Neuronal stem cell (in vitro differentiated cells): ENCODE measurements at regions not wholly inside any gene's neighbourhood (a gene's known extent, or its start where the extent isn't known, plus 50 kb on each side); places are given as distances from the start of the nearest gene placed in this dataset.

ENCODE experiments used
- DNase-seq: peaks from one replicate; pipeline ENCODE4 v3.0.0-alpha.2; 2013; ENCODE audit warnings: low spot score
- H2AFZ ChIP-seq: one replicate; pipeline ENCODE4 v1.6.1; 2013; ENCODE audit warnings: mild to moderate bottlenecking, low read length, inconsistent platforms
- H2AK5ac ChIP-seq: 2 replicates; pipeline ENCODE4 v1.6.1; 2013; ENCODE audit warnings: low read depth, mild to moderate bottlenecking, inconsistent platforms, low read length, moderate library complexity, mixed read lengths
- H2BK120ac ChIP-seq: 2 replicates; pipeline ENCODE4 v1.6.1; 2013; ENCODE audit warnings: low read depth, mild to moderate bottlenecking, inconsistent platforms, low read length, moderate library complexity, mixed read lengths
- H2BK12ac ChIP-seq: one replicate; pipeline ENCODE4 v1.6.1; 2013; ENCODE audit warnings: low read length, inconsistent platforms
- H2BK15ac ChIP-seq: 2 replicates; pipeline ENCODE4 v1.6.1; 2013; ENCODE audit warnings: mild to moderate bottlenecking, low read length, inconsistent platforms, mixed read lengths
- H2BK5ac ChIP-seq: one replicate; pipeline ENCODE4 v1.6.1; 2013; ENCODE audit warnings: inconsistent platforms, mild to moderate bottlenecking, low read length, moderate library complexity
- H3K14ac ChIP-seq: one replicate; pipeline ENCODE4 v1.6.1; 2013; ENCODE audit warnings: low read length, inconsistent platforms
- H3K18ac ChIP-seq: 2 replicates; pipeline ENCODE4 v1.6.1; 2013; ENCODE audit warnings: low read length, inconsistent platforms
- H3K23ac ChIP-seq: 2 replicates; pipeline ENCODE4 v1.6.1; 2013; ENCODE audit warnings: low read depth, mild to moderate bottlenecking, mixed read lengths, low read length, inconsistent platforms; ENCODE audit not compliant: poor library complexity
- H3K27ac ChIP-seq: replicated peaks from 3 replicates; pipeline ENCODE4 v1.5.1; 2013; ENCODE audit warnings: low read length, inconsistent platforms
- H3K27me3 ChIP-seq, 3 experiments: 2 replicates each; pipeline ENCODE4 v1.6.1; 2013; ENCODE audit warnings: low read length in 3 of 3, mild to moderate bottlenecking in 2 of 3, inconsistent platforms in 1 of 3, low read depth in 1 of 3, mixed read lengths in 1 of 3, moderate library complexity in 1 of 3; ENCODE audit not compliant: control insufficient read depth in 3 of 3, insufficient read depth in 3 of 3
- H3K36me3 ChIP-seq, 2 donors: replicated peaks in 1 of 2; 2 replicates each; pipeline ENCODE4 v1.6.1; 2013; ENCODE audit warnings: low read length in 2 of 2; ENCODE audit not compliant: control insufficient read depth in 2 of 2, insufficient read depth in 2 of 2
- H3K4ac ChIP-seq: 2 replicates; pipeline ENCODE4 v1.6.1; 2013; ENCODE audit warnings: inconsistent platforms, mild to moderate bottlenecking, low read length, moderate library complexity
- H3K4me1 ChIP-seq, 2 donors: 1 replicate in 1 of 2; 2 replicates in 1 of 2; pipeline ENCODE4 v1.6.1; 2013; ENCODE audit warnings: low read length in 2 of 2, low read depth in 1 of 2; ENCODE audit not compliant: control insufficient read depth in 2 of 2, insufficient read depth in 1 of 2
- H3K4me2 ChIP-seq: one replicate; pipeline ENCODE4 v1.6.1; 2013; ENCODE audit warnings: mild to moderate bottlenecking, low read length, inconsistent platforms; ENCODE audit not compliant: insufficient read depth, poor library complexity, severe bottlenecking
- H3K4me3 ChIP-seq, 2 donors: 2 replicates each; pipeline ENCODE4 v1.5.1; 2013; ENCODE audit warnings: low read length in 2 of 2, mild to moderate bottlenecking in 2 of 2, inconsistent platforms in 1 of 2, moderate library complexity in 1 of 2
- H3K79me1 ChIP-seq: one replicate; pipeline ENCODE4 v1.6.1; 2013; ENCODE audit warnings: low read depth, mild to moderate bottlenecking, inconsistent platforms, low read length, moderate library complexity
- H3K9ac ChIP-seq: one replicate; pipeline ENCODE4 v1.6.1; 2013; ENCODE audit warnings: mild to moderate bottlenecking, low read depth, low read length, inconsistent platforms; ENCODE audit not compliant: poor library complexity
- H3K9me3 ChIP-seq, 2 donors: replicated peaks in 1 of 2; 2 replicates each; pipeline versions ENCODE3 to v1.6.1; 2013; ENCODE audit warnings: low read length in 2 of 2, mild to moderate bottlenecking in 2 of 2, inconsistent platforms in 1 of 2, low read depth in 1 of 2, mixed read lengths in 1 of 2, moderate library complexity in 1 of 2; ENCODE audit not compliant: control insufficient read depth in 2 of 2, insufficient read depth in 1 of 2
- H4K8ac ChIP-seq: one replicate; pipeline ENCODE4 v1.6.1; 2013; ENCODE audit warnings: low read depth, mild to moderate bottlenecking, inconsistent platforms, low read length, moderate library complexity
- H4K91ac ChIP-seq: one replicate; pipeline ENCODE4 v1.6.1; 2013; ENCODE audit warnings: low read length, low read depth, mild to moderate bottlenecking, inconsistent platforms; ENCODE audit not compliant: poor library complexity
- WGBS, 2 donors: extraction: QIAGEN DNeasy Blood & Tissue Kit; methylation state at CpG; one replicate each; pipeline ENCODE4 v1.1.7; 2013; ENCODE audit warnings: missing lambda C conversion rate in 2 of 2, mixed read lengths in 1 of 2; ENCODE audit not compliant: insufficient read length in 2 of 2, insufficient replicate concordance in 1 of 2; ENCODE audit errors: extremely low coverage in 2 of 2; 5-methylcytosine and 5-hydroxymethylcytosine counted together

DNA sequence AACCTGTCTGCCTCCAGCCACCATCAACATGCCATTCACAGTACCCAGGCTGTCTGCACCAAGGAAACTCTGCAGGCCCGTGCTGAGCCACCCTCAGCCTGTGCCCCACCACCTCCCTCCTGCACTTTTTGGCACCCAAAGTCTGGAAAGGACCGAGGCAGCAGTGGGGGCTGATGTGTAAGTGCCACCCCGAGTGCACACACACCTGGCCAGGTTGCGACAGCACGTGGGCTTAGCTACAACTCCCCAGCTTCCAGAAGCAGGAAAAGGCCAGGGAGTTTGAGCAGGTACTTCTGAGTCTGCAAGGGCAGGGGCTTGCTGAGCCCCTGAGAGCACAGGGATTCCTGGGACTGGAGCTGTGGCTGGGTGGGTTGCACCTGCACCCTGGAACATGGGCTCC is 303.3 kb upstream of the OPRM1 start:
- H3K36me3 ChIP-seq: no peaks in the 10 kb centered on the region
- no peak overlapping the region for H2AK5ac ChIP-seq
- H3K4me1 ChIP-seq: no peaks in the 10 kb centered on the region
- H3K9me3 ChIP-seq: no peaks in the 10 kb centered on the region
- no peak overlapping the region for H2BK12ac ChIP-seq
- peak overlapping the region; percentile 63 for H3K14ac ChIP-seq
- H2BK5ac ChIP-seq: no peak overlapping the region
- H2AFZ ChIP-seq: no peak overlapping the region
- no peak overlapping the region for H2BK15ac ChIP-seq
- no peak overlapping the region for H2BK120ac ChIP-seq
- no peak overlapping the region for H3K4ac ChIP-seq
- no peak overlapping the region for H3K23ac ChIP-seq
- H3K79me1 ChIP-seq: no peaks in the 10 kb centered on the region
- H4K8ac ChIP-seq: no peak overlapping the region
- H4K91ac ChIP-seq: no peak overlapping the region
- no peak overlapping the region for H3K9ac ChIP-seq
- no CpG with 5 or more reads among the region's 5 CpGs for WGBS, 2 donors
- no peak for DNase-seq
- H3K4me2 ChIP-seq: no peak overlapping the region
- no peak overlapping the region for H3K27ac ChIP-seq
- H3K18ac ChIP-seq: peak overlapping the region; percentile 44
- H3K27me3 ChIP-seq: no peaks in the 10 kb centered on the region
- no peak overlapping the region for H3K4me3 ChIP-seq

DNA sequence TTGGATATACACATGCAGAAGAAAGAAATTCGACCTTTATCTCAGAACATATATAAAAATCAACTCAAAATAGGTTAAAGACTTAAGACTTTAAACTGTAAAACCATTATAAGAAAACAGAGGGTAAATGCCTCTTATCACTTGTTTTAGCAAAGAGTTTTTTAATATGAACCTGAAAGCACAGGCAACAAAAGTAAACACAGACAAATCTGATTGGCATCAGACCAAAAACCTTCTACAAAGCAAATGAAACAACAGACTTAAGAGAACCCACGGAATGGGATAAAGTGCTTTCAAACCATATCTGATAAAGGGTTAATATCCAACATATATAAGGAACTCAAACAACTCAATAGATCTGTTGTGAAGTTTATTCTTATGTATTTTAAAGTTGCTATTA is 309.9 kb upstream of the OPRM1 start:
- Histone ChIP-seq H3K9me3 (no peaks in the 10 kb centered on the region), H2AFZ (no peak overlapping the region), H2BK5ac (no peak overlapping the region), H2BK15ac (no peak overlapping the region), H4K91ac (no peak overlapping the region), H3K4me2 (no peak overlapping the region), H3K36me3 (no peaks in the 10 kb centered on the region), H3K18ac (no peak overlapping the region), H3K14ac (no peak overlapping the region), H3K27me3 (no peaks in the 10 kb centered on the region), H3K9ac (no peak overlapping the region), H3K27ac (no peak overlapping the region), H2BK120ac (no peak overlapping the region), H3K4ac (no peak overlapping the region), H3K79me1 (no peaks in the 10 kb centered on the region), H2AK5ac (no peak overlapping the region), H2BK12ac (no peak overlapping the region), H4K8ac (no peak overlapping the region), H3K23ac (no peak overlapping the region), H3K4me1 (peaks cover 0 to 3% of the 10 kb centered on the region in 2 donors), H3K4me3 (no peak overlapping the region)
- no peak for DNase-seq
- no CpG with 5 or more reads among the region's 2 CpGs for WGBS, 2 donors

DNA sequence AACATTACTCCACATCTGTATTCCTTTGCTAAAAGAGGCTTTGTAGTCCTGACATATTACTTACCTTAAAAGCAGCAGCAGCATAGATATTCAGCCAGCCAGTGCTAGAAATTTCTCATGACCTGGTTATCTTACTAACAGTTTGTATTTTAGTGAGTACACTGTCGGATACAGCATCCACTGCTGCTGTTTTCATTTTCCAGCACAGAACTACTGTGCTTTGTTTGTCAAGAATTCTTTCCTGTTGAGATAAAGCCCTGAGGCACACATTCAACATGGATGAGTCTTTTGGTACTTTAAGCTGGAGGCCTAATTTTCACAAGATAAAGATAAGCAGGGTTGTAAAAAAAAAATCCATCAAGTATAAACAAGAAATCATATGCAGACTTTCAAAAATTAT is 311.2 kb upstream of the OPRM1 start:
- H3K36me3 ChIP-seq: no peaks in the 10 kb centered on the region
- H2AFZ ChIP-seq: no peak overlapping the region
- H3K27ac ChIP-seq: no peak overlapping the region
- H2BK120ac ChIP-seq: no peak overlapping the region
- no peak overlapping the region for H3K4ac ChIP-seq
- no peak overlapping the region for H3K14ac ChIP-seq
- no peak overlapping the region for H2BK15ac ChIP-seq
- no peaks in the 10 kb centered on the region for H3K9me3 ChIP-seq
- H3K27me3 ChIP-seq: no peaks in the 10 kb centered on the region
- peaks cover 0 to 3% of the 10 kb centered on the region in 2 donors for H3K4me1 ChIP-seq
- no peak overlapping the region for H2BK5ac ChIP-seq
- H3K4me3 ChIP-seq: no peak overlapping the region
- H3K23ac ChIP-seq: no peak overlapping the region
- H2BK12ac ChIP-seq: no peak overlapping the region
- no peak overlapping the region for H3K9ac ChIP-seq
- no peak overlapping the region for H4K8ac ChIP-seq
- no CpG with 5 or more reads among the region's 1 CpG for WGBS, 2 donors
- H3K4me2 ChIP-seq: no peak overlapping the region
- H3K79me1 ChIP-seq: no peaks in the 10 kb centered on the region
- H4K91ac ChIP-seq: no peak overlapping the region
- no peak overlapping the region for H2AK5ac ChIP-seq
- DNase-seq: no peak
- no peak overlapping the region for H3K18ac ChIP-seq

DNA sequence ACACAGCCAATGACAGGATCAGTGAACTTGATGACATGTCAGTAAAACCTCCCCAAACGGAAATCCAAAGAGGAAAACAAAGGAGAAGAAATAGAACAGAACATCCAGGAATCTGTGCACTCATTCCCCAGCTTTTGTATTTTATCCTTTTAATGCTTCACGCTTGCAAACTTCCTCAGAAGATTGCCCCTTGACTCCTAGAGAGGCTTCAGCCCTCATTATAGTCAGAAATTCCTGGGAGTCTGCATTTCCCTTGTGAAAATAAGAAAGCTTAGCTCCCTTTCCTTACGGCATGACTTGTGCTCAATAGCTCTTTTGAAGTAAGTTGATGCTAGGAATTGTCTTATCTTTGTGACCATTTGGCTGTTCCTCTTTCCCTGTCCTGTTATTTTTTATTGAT is 313.6 kb upstream of the OPRM1 start:
- WGBS, 2 donors: no CpG with 5 or more reads among the region's 3 CpGs

More for the DNA sequence above, 313.6 kb upstream of the OPRM1 start:
- Histone ChIP-seq H3K9ac (no peak overlapping the region), H2AFZ (peak overlapping the region; percentile 70), H4K8ac (no peak overlapping the region), H2BK5ac (no peak overlapping the region), H3K4me3 (no peak overlapping the region), H3K23ac (no peak overlapping the region), H3K27me3 (no peaks in the 10 kb centered on the region), H2BK12ac (no peak overlapping the region), H3K18ac (no peak overlapping the region), H2AK5ac (no peak overlapping the region), H2BK15ac (no peak overlapping the region), H2BK120ac (no peak overlapping the region), H3K14ac (no peak overlapping the region), H3K4me1 (peaks cover 0 to 3% of the 10 kb centered on the region in 2 donors), H3K27ac (no peak overlapping the region), H3K79me1 (no peaks in the 10 kb centered on the region), H3K36me3 (no peaks in the 10 kb centered on the region), H3K9me3 (no peaks in the 10 kb centered on the region), H4K91ac (no peak overlapping the region), H3K4me2 (no peak overlapping the region), H3K4ac (no peak overlapping the region)
- DNase-seq: peak; percentile 44
